Gastroesophageal sphincter (tissue), 3 donors: ENCODE measurements at regions not wholly inside any gene's neighbourhood (a gene's known extent, or its start where the extent isn't known, plus 50 kb on each side); places are given as distances from the start of the nearest gene placed in this dataset.

Experiments
- CTCF ChIP-seq, 4 experiments: fragments of 200-600 bp in 2 of 4; fragments of 450-650 bp in 2 of 4; sonication (generic) in 1 of 4; IDR thresholded peaks; one replicate each; pipeline ENCODE4 v1.5.1; 2017 to 2019; ENCODE audit warnings: antibody characterized with exemption in 4 of 4, mild to moderate bottlenecking in 2 of 4, moderate library complexity in 2 of 4
- POLR2A ChIP-seq, 2 donors: fragments of 450-650 bp; IDR thresholded peaks; one replicate each; pipeline ENCODE4 v1.6.1; 2017; ENCODE audit warnings: antibody characterized with exemption in 2 of 2, mild to moderate bottlenecking in 2 of 2, moderate library complexity in 1 of 2

GRCh38 chrX:95760356-95760755 is 924.3 kb upstream of the DIAPH2 start:
- TF ChIP-seq POLR2A (IDR thresholded peaks at IDR 0.05) (no peak), CTCF (IDR thresholded peaks at IDR 0.05) (no peak)
